AG04450 (cell line): ENCODE measurements at regions not wholly inside any gene's neighbourhood (a gene's known extent, or its start where the extent isn't known, plus 50 kb on each side); places are given as distances from the start of the nearest gene placed in this dataset.

Experiments used
- CTCF ChIA-PET: fragments of 300-600, 350-600 bp; formaldehyde crosslinking; extraction: SDS; loops from one replicate; lab custom pipeline; 2022; ENCODE audit warnings: antibody characterized with exemption, inconsistent platforms; lab: Charles Lee
- POLR2A ChIA-PET: fragments of 350-600 bp; formaldehyde crosslinking; extraction: SDS; loops from one replicate; lab custom pipeline; 2021; ENCODE audit warnings: antibody characterized with exemption, inconsistent platforms; lab: Yijun Ruan, JAX
- DNase-seq: peaks from one replicate; pipeline ENCODE4 v3.0.0-alpha.2; 2011; ENCODE audit warnings: low read depth, low spot score
- H3K27ac ChIP-seq: one replicate; pipeline ENCODE4 v1.5.1; 2012; ENCODE audit warnings: low read depth, low read length, control low read depth
- H3K27me3 ChIP-seq: one replicate; pipeline ENCODE4 v1.6.0; 2012; ENCODE audit warnings: low read length; ENCODE audit not compliant: control insufficient read depth, insufficient read depth
- H3K4me3 ChIP-seq: 2 replicates; pipeline ENCODE4 v1.5.1; 2011; ENCODE audit warnings: mild to moderate bottlenecking, low read depth, low read length, control low read depth
- H3K9me3 ChIP-seq: 2 replicates; pipeline ENCODE4 v1.5.1; 2012; ENCODE audit warnings: low read length; ENCODE audit not compliant: control insufficient read depth, insufficient read depth
- CTCF ChIP-seq: IDR thresholded peaks from 2 replicates; pipeline ENCODE4 v1.5.1; 2011; ENCODE audit warnings: low read depth, low read length, control low read depth, inconsistent platforms

GRCh38 chr20:62561182-62561581 is 81.1 kb upstream of the SLCO4A1 start:
- CTCF ChIA-PET: no interaction called here
- Histone ChIP-seq H3K9me3 (no peaks in the 10 kb centered on the region), H3K4me3 (no peak overlapping the region), H3K27me3 (peaks cover 25% of the 10 kb centered on the region), H3K27ac (no peak overlapping the region)
- DNase-seq: no peak
- POLR2A ChIA-PET: no interaction called here
- TF ChIP-seq CTCF: no peak

- no peak for DNase-seq
- H3K9me3 ChIP-seq: no peaks in the 10 kb centered on the region
- no peak overlapping the region for H3K4me3 ChIP-seq
- CTCF ChIA-PET: no interaction called here
- H3K27me3 ChIP-seq: peaks cover 25% of the 10 kb centered on the region
- no peak for TF ChIP-seq CTCF
- H3K27ac ChIP-seq: no peak overlapping the region
- POLR2A ChIA-PET: no interaction called here
Measured at GRCh38 chr20:62561948-62562347, 80.4 kb upstream of the SLCO4A1 start.

- ChIA-PET POLR2A (no interaction called here), CTCF (no interaction called here)
- H3K9me3 ChIP-seq: no peaks in the 10 kb centered on the region
- H3K4me3 ChIP-seq: no peak overlapping the region
- no peak overlapping the region for H3K27ac ChIP-seq
- no peak for TF ChIP-seq CTCF
- H3K27me3 ChIP-seq: peaks cover 22% of the 10 kb centered on the region
- DNase-seq: no peak
Measured at GRCh38 chr20:62562831-62563230, 79.5 kb upstream of the SLCO4A1 start.

- no peak for TF ChIP-seq CTCF
- ChIA-PET CTCF (no interaction called here), POLR2A (no interaction called here)
- DNase-seq: no peak
- peaks cover 22% of the 10 kb centered on the region for H3K27me3 ChIP-seq
- H3K4me3 ChIP-seq: no peak overlapping the region
- H3K27ac ChIP-seq: no peak overlapping the region
- no peaks in the 10 kb centered on the region for H3K9me3 ChIP-seq
Measured at GRCh38 chr20:62563561-62563960, 78.7 kb upstream of the SLCO4A1 start.

- H3K27me3 ChIP-seq: peaks cover 16% of the 10 kb centered on the region
- ChIA-PET POLR2A (no interaction called here), CTCF (no interaction called here)
- DNase-seq: no peak
- H3K9me3 ChIP-seq: no peaks in the 10 kb centered on the region
- no peak overlapping the region for H3K4me3 ChIP-seq
- TF ChIP-seq CTCF: no peak
- no peak overlapping the region for H3K27ac ChIP-seq
Measured at GRCh38 chr20:62564456-62565245, 77.7 kb upstream of the SLCO4A1 start.
